Muscle layer of duodenum (tissue), 2 donors: ENCODE measurements at regions not wholly inside any gene's neighbourhood (a gene's known extent, or its start where the extent isn't known, plus 50 kb on each side); places are given as distances from the start of the nearest gene placed in this dataset.
"Not testable (repeated sequence)": the region's sequence is repeated elsewhere in the genome, so short reads cannot be mapped to it uniquely, and the experiment has no call there.

Experiments
- H3K27ac ChIP-seq: one replicate; pipeline ENCODE4 v1.7.0; 2013; ENCODE audit warnings: mild to moderate bottlenecking, low read length
- H3K27me3 ChIP-seq: one replicate; pipeline ENCODE4 v1.7.0; 2013; ENCODE audit warnings: low read depth, mild to moderate bottlenecking, control low read depth, low read length
- H3K36me3 ChIP-seq, 2 donors: one replicate each; pipeline ENCODE4 v1.7.0; 2013; ENCODE audit warnings: low read length in 2 of 2, control low read depth in 1 of 2, mild to moderate bottlenecking in 1 of 2; ENCODE audit not compliant: insufficient read depth in 2 of 2, control insufficient read depth in 1 of 2
- H3K4me1 ChIP-seq, 2 donors: one replicate each; pipeline ENCODE4 v1.7.0; 2013; ENCODE audit warnings: low read length in 2 of 2, mild to moderate bottlenecking in 2 of 2, control low read depth in 1 of 2, moderate library complexity in 1 of 2; ENCODE audit not compliant: insufficient read depth in 2 of 2, control insufficient read depth in 1 of 2
- H3K4me3 ChIP-seq, 2 donors: one replicate each; pipeline ENCODE4 v1.7.0; 2013; ENCODE audit warnings: low read length in 2 of 2, low read depth in 1 of 2, mild to moderate bottlenecking in 1 of 2
- H3K9me3 ChIP-seq, 2 donors: one replicate each; pipeline ENCODE4 v1.7.0; 2013; ENCODE audit warnings: low read length in 2 of 2, control low read depth in 1 of 2, mild to moderate bottlenecking in 1 of 2; ENCODE audit not compliant: control insufficient read depth in 1 of 2
- donor health status: healthy.

GRCh38 chr1:148383966-148384365 is 99.1 kb downstream of the PPIAL4G start:
- no peak overlapping the region for H3K4me3 ChIP-seq

GRCh38 chr1:148379697-148380096 is 103.4 kb downstream of the PPIAL4G start:
- Histone ChIP-seq H3K27ac (no peak overlapping the region), H3K9me3 (no peaks in the 10 kb centered on the region), H3K4me3 (no peak overlapping the region), H3K36me3 (no peaks in the 10 kb centered on the region), H3K27me3 (no peaks in the 10 kb centered on the region), H3K4me1 (no peaks in the 10 kb centered on the region)

More at GRCh38 chr1:148383966-148384365, 99.1 kb downstream of the PPIAL4G start:
- no peaks in the 10 kb centered on the region for H3K4me1 ChIP-seq
- no peaks in the 10 kb centered on the region for H3K36me3 ChIP-seq
- no peak overlapping the region for H3K27ac ChIP-seq
- H3K27me3 ChIP-seq = no peaks in the 10 kb centered on the region
- no peaks in the 10 kb centered on the region for H3K9me3 ChIP-seq

GRCh38 chr1:148379170-148379500 is 104.0 kb downstream of the PPIAL4G start:
- Histone ChIP-seq H3K36me3 (no peaks in the 10 kb centered on the region), H3K4me3 (no peak overlapping the region), H3K9me3 (no peaks in the 10 kb centered on the region), H3K27ac (no peak overlapping the region), H3K27me3 (no peaks in the 10 kb centered on the region), H3K4me1 (no peaks in the 10 kb centered on the region)

- not testable (repeated sequence) for H3K4me1 ChIP-seq, H3K4me3 ChIP-seq, H3K9me3 ChIP-seq, H3K36me3 ChIP-seq, H3K27ac ChIP-seq, H3K27me3 ChIP-seq
These were observed 105.1 kb downstream of the PPIAL4G start for GRCh38 chr1:148377992-148378391.

GRCh38 chr1:148377045-148377444 is 106.1 kb downstream of the PPIAL4G start:
- not testable (repeated sequence) for H3K27ac ChIP-seq, H3K27me3 ChIP-seq, H3K4me1 ChIP-seq, H3K4me3 ChIP-seq, H3K36me3 ChIP-seq, H3K9me3 ChIP-seq

GRCh38 chr1:148374101-148374500 is 109.0 kb downstream of the PPIAL4G start:
- no peaks in the 10 kb centered on the region for H3K9me3 ChIP-seq
- H3K36me3 ChIP-seq = no peaks in the 10 kb centered on the region
- H3K4me3 ChIP-seq = no peak overlapping the region
- no peaks in the 10 kb centered on the region for H3K27me3 ChIP-seq
- no peak overlapping the region for H3K27ac ChIP-seq
- H3K4me1 ChIP-seq = no peaks in the 10 kb centered on the region

- Histone ChIP-seq H3K4me3 (no peak overlapping the region), H3K9me3 (no peaks in the 10 kb centered on the region), H3K36me3 (no peaks in the 10 kb centered on the region), H3K27ac (no peak overlapping the region), H3K27me3 (no peaks in the 10 kb centered on the region), H3K4me1 (no peaks in the 10 kb centered on the region)
These were observed 109.7 kb downstream of the PPIAL4G start for GRCh38 chr1:148373192-148373925.

GRCh38 chr1:148372731-148373130 is 110.4 kb downstream of the PPIAL4G start:
- no peak overlapping the region for H3K4me3 ChIP-seq
- H3K36me3 ChIP-seq = no peaks in the 10 kb centered on the region
- no peak overlapping the region for H3K27ac ChIP-seq
- no peaks in the 10 kb centered on the region for H3K9me3 ChIP-seq
- no peaks in the 10 kb centered on the region for H3K27me3 ChIP-seq
- H3K4me1 ChIP-seq = no peaks in the 10 kb centered on the region

GRCh38 chr1:148372051-148372726 is 110.9 kb downstream of the PPIAL4G start:
- H3K9me3 ChIP-seq, H3K27ac ChIP-seq, H3K36me3 ChIP-seq, H3K27me3 ChIP-seq, H3K4me3 ChIP-seq, H3K4me1 ChIP-seq: not testable (repeated sequence)

GRCh38 chr1:148371551-148371994 is 111.5 kb downstream of the PPIAL4G start:
- H3K27ac ChIP-seq, H3K4me3 ChIP-seq, H3K4me1 ChIP-seq, H3K36me3 ChIP-seq, H3K27me3 ChIP-seq, H3K9me3 ChIP-seq: not testable (repeated sequence)

- not testable (repeated sequence) for H3K4me1 ChIP-seq, H3K36me3 ChIP-seq, H3K27me3 ChIP-seq, H3K4me3 ChIP-seq, H3K9me3 ChIP-seq, H3K27ac ChIP-seq
These were observed 112.4 kb downstream of the PPIAL4G start for GRCh38 chr1:148370661-148371060.

- Histone ChIP-seq H3K27me3 (peaks cover 5% of the 10 kb centered on the region), H3K36me3 (no peaks in the 10 kb centered on the region), H3K4me1 (no peaks in the 10 kb centered on the region), H3K9me3 (no peaks in the 10 kb centered on the region), H3K27ac (no peak overlapping the region), H3K4me3 (no peak overlapping the region)
These were observed 115.5 kb downstream of the PPIAL4G start for GRCh38 chr1:148367596-148367995.
